H1 (cell line): ENCODE measurements at regions not wholly inside any gene's neighbourhood (a gene's known extent, or its start where the extent isn't known, plus 50 kb on each side); places are given as distances from the start of the nearest gene placed in this dataset.

Source experiments
- FOSL1 ChIP-seq: IDR thresholded peaks from 2 replicates; pipeline ENCODE4 v1.6.1; 2011; ENCODE audit warnings: mild to moderate bottlenecking, low read depth, low read length, moderate library complexity; ENCODE audit not compliant: insufficient read depth
- HDAC2 ChIP-seq, 2 experiments: fragments of 300-600 bp in 1 of 2; sonication (generic) in 1 of 2; IDR thresholded peaks; 2 replicates each; pipeline ENCODE4 v1.6.1; 2011 to 2012; ENCODE audit warnings: low read depth in 2 of 2, low read length in 2 of 2, mild to moderate bottlenecking in 2 of 2, moderate library complexity in 2 of 2, borderline replicate concordance in 1 of 2, inconsistent platforms in 1 of 2
- PHF8 ChIP-seq: fragments of 200-600 bp; sonication (generic); conservative IDR thresholded peaks from 2 replicates; pipeline ENCODE4 v1.7.1; 2012; ENCODE audit warnings: low read depth, mild to moderate bottlenecking, inconsistent platforms, low read length, moderate library complexity
- SRF ChIP-seq: IDR thresholded peaks from 2 replicates; pipeline ENCODE4 v1.6.1; 2011; ENCODE audit warnings: mild to moderate bottlenecking, low read depth, low read length, moderate library complexity
- TCF12 ChIP-seq: IDR thresholded peaks from 2 replicates; pipeline ENCODE4 v1.6.1; 2011; ENCODE audit warnings: low read depth, mild to moderate bottlenecking, low read length
- TF ChIP-seq, protein P1 (sequence below): fragments of 300-600 bp; sonication (generic); IDR thresholded peaks from 2 replicates; pipeline ENCODE4 v1.7.1; 2012; ENCODE audit warnings: low read length, moderate library complexity, mild to moderate bottlenecking, inconsistent platforms; ENCODE audit not compliant: insufficient replicate concordance

DNA sequence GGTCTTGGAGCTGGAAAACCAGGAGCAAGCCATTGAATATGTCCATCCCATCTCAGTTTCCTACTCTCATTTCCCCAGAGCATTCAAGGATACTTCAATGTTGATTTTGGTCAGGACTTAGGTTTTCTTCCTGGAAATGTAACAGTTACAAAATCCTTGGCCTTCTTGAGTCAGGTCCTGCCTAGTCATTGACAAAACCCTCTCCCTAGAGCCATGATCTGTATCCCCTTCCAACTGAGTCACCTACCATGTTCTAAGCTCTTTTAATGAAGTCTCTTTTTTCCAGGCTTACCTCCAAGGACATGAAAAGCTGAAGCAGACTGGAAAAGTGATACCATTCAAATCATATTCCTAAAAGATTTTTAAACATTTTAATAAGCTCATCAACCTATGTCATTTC is 549.2 kb downstream of the GALC start (continued):
- TF ChIP-seq, protein P1, sequence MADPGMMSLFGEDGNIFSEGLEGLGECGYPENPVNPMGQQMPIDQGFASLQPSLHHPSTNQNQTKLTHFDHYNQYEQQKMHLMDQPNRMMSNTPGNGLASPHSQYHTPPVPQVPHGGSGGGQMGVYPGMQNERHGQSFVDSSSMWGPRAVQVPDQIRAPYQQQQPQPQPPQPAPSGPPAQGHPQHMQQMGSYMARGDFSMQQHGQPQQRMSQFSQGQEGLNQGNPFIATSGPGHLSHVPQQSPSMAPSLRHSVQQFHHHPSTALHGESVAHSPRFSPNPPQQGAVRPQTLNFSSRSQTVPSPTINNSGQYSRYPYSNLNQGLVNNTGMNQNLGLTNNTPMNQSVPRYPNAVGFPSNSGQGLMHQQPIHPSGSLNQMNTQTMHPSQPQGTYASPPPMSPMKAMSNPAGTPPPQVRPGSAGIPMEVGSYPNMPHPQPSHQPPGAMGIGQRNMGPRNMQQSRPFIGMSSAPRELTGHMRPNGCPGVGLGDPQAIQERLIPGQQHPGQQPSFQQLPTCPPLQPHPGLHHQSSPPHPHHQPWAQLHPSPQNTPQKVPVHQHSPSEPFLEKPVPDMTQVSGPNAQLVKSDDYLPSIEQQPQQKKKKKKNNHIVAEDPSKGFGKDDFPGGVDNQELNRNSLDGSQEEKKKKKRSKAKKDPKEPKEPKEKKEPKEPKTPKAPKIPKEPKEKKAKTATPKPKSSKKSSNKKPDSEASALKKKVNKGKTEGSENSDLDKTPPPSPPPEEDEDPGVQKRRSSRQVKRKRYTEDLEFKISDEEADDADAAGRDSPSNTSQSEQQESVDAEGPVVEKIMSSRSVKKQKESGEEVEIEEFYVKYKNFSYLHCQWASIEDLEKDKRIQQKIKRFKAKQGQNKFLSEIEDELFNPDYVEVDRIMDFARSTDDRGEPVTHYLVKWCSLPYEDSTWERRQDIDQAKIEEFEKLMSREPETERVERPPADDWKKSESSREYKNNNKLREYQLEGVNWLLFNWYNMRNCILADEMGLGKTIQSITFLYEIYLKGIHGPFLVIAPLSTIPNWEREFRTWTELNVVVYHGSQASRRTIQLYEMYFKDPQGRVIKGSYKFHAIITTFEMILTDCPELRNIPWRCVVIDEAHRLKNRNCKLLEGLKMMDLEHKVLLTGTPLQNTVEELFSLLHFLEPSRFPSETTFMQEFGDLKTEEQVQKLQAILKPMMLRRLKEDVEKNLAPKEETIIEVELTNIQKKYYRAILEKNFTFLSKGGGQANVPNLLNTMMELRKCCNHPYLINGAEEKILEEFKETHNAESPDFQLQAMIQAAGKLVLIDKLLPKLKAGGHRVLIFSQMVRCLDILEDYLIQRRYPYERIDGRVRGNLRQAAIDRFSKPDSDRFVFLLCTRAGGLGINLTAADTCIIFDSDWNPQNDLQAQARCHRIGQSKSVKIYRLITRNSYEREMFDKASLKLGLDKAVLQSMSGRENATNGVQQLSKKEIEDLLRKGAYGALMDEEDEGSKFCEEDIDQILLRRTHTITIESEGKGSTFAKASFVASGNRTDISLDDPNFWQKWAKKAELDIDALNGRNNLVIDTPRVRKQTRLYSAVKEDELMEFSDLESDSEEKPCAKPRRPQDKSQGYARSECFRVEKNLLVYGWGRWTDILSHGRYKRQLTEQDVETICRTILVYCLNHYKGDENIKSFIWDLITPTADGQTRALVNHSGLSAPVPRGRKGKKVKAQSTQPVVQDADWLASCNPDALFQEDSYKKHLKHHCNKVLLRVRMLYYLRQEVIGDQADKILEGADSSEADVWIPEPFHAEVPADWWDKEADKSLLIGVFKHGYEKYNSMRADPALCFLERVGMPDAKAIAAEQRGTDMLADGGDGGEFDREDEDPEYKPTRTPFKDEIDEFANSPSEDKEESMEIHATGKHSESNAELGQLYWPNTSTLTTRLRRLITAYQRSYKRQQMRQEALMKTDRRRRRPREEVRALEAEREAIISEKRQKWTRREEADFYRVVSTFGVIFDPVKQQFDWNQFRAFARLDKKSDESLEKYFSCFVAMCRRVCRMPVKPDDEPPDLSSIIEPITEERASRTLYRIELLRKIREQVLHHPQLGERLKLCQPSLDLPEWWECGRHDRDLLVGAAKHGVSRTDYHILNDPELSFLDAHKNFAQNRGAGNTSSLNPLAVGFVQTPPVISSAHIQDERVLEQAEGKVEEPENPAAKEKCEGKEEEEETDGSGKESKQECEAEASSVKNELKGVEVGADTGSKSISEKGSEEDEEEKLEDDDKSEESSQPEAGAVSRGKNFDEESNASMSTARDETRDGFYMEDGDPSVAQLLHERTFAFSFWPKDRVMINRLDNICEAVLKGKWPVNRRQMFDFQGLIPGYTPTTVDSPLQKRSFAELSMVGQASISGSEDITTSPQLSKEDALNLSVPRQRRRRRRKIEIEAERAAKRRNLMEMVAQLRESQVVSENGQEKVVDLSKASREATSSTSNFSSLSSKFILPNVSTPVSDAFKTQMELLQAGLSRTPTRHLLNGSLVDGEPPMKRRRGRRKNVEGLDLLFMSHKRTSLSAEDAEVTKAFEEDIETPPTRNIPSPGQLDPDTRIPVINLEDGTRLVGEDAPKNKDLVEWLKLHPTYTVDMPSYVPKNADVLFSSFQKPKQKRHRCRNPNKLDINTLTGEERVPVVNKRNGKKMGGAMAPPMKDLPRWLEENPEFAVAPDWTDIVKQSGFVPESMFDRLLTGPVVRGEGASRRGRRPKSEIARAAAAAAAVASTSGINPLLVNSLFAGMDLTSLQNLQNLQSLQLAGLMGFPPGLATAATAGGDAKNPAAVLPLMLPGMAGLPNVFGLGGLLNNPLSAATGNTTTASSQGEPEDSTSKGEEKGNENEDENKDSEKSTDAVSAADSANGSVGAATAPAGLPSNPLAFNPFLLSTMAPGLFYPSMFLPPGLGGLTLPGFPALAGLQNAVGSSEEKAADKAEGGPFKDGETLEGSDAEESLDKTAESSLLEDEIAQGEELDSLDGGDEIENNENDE = no peak
- TF ChIP-seq TCF12 (no peak), SRF (no peak), PHF8 (no peak), HDAC2 (IDR thresholded peaks at IDR 0.05; ENCODE audit: borderline replicate concordance in 1 of 2, low read depth in 2 of 2, low read length in 2 of 2) (no peak), FOSL1 (no peak)
